A549 (cell line): ENCODE measurements at regions not wholly inside any gene's neighbourhood (a gene's known extent, or its start where the extent isn't known, plus 50 kb on each side); places are given as distances from the start of the nearest gene placed in this dataset.

Experiments used
- ATAC-seq, 2 experiments: fragments of 200-7000 bp in 1 of 2; fragments of >200 bp in 1 of 2; cut with Nextera tagmentation in 1 of 2; cut with Tn5 transposase in 1 of 2; 3 replicates each; pipeline versions ENCODE4 v1.8.0 to v1.9.1; 2018 to 2020; ENCODE audit warnings: mild to moderate bottlenecking in 1 of 2, moderate library complexity in 1 of 2
- CTCF ChIA-PET: fragments of 300-600 bp; sonication (Branson Sonifier 250); formaldehyde crosslinking; extraction: SDS; loops from one replicate; lab custom pipeline; 2021; ENCODE audit warnings: antibody characterized with exemption, inconsistent platforms; lab: Yijun Ruan, JAX
- POLR2A ChIA-PET: fragments of 350-600 bp; formaldehyde crosslinking; extraction: SDS; loops from one replicate; lab custom pipeline; 2021; ENCODE audit warnings: antibody characterized with exemption, inconsistent platforms; lab: Yijun Ruan, JAX
- DNase-seq, 2 experiments: peaks; one replicate each; pipeline versions ENCODE4 v3.0.0 to v3.0.0-alpha.2; 2011 to 2016; ENCODE audit warnings: low read depth in 1 of 2, low spot score in 1 of 2
- FAIRE-seq: peaks from 2 replicates; lab custom pipeline; 2011; peaks lifted over from hg19 to GRCh38; lab: Jason Lieb, UNC
- H3K27ac ChIP-seq, 2 experiments: fragments of >200 bp; sonication (Bioruptor Twin); formaldehyde crosslinking; 3 replicates each; pipeline ENCODE4 v1.5.1; 2016 to 2017
- H3K4me1 ChIP-seq: fragments of >200 bp; sonication (Bioruptor Twin); formaldehyde crosslinking; 3 replicates; pipeline ENCODE4 v1.6.1; 2016
- H3K4me2 ChIP-seq: fragments of >200 bp; sonication (Bioruptor Twin); formaldehyde crosslinking; 3 replicates; pipeline ENCODE4 v1.6.1; 2016
- H3K4me3 ChIP-seq: fragments of >200 bp; sonication (Bioruptor Twin); formaldehyde crosslinking; 3 replicates; pipeline ENCODE4 v1.5.1; 2016
- H3K9me3 ChIP-seq: fragments of >200 bp; sonication (Bioruptor Twin); formaldehyde crosslinking; 3 replicates; pipeline ENCODE4 v1.6.1; 2016
- BHLHE40 ChIP-seq: IDR thresholded peaks from 2 replicates; pipeline ENCODE4 v1.6.1; 2012; ENCODE audit warnings: low read depth, low read length, inconsistent platforms
- CHD2 ChIP-seq: fragments of 150-350 bp; IDR thresholded peaks from 2 replicates; pipeline ENCODE4 v1.6.1; 2014; ENCODE audit warnings: low read length; ENCODE audit not compliant: partially characterized antibody
- CTCF ChIP-seq: fragments of >200 bp; sonication (Bioruptor Twin); formaldehyde crosslinking; IDR thresholded peaks from 3 replicates; pipeline ENCODE4 v1.5.1; 2016
- ELK1 ChIP-seq: fragments of 150-350 bp; IDR thresholded peaks from 2 replicates; pipeline ENCODE4 v1.6.1; 2014; ENCODE audit warnings: low read depth, mild to moderate bottlenecking, low read length
- ESRRA ChIP-seq: fragments of 150-350 bp; IDR thresholded peaks from 2 replicates; pipeline ENCODE4 v1.6.1; 2014; ENCODE audit warnings: mild to moderate bottlenecking, low read length, borderline replicate concordance
- FOSL2 ChIP-seq, 2 experiments: fragments of 450-650 bp in 1 of 2; fragments of >200 bp in 1 of 2; sonication (Bioruptor Twin) in 1 of 2; formaldehyde crosslinking; IDR thresholded peaks; 2 replicates each; pipeline versions ENCODE4 v1.5.0 to v1.6.1; 2016 to 2020; ENCODE audit warnings: mild to moderate bottlenecking in 1 of 2, moderate library complexity in 1 of 2
- FOXS1 ChIP-seq: fragments of 250-450 bp; sonication (Bioruptor Pico); IDR thresholded peaks from 2 replicates; pipeline ENCODE4 v1.5.0; 2020; ENCODE audit warnings: mild to moderate bottlenecking, moderate library complexity
- HDAC2 ChIP-seq: fragments of 200-600 bp; sonication (generic); IDR thresholded peaks from 2 replicates; pipeline ENCODE4 v1.6.1; 2016
- HOXB13 ChIP-seq: fragments of 250-450 bp; sonication (Bioruptor Pico); IDR thresholded peaks from 2 replicates; pipeline ENCODE4 v1.5.0; 2020; ENCODE audit warnings: low read depth, mild to moderate bottlenecking, moderate library complexity
- JUN ChIP-seq, 2 experiments: fragments of >200 bp; sonication (Bioruptor Twin); formaldehyde crosslinking; IDR thresholded peaks; 2 replicates in 1 of 2; 3 replicates in 1 of 2; pipeline ENCODE4 v1.6.1; 2016 to 2017
- JUNB ChIP-seq: fragments of >200 bp; sonication (Bioruptor Twin); formaldehyde crosslinking; IDR thresholded peaks from 2 replicates; pipeline ENCODE4 v1.6.1; 2016
- KDM1A ChIP-seq: fragments of 200-600 bp; sonication (generic); IDR thresholded peaks from 2 replicates; pipeline ENCODE4 v1.6.1; 2016; ENCODE audit warnings: low read depth, mild to moderate bottlenecking
- MAX ChIP-seq: IDR thresholded peaks from 2 replicates; pipeline ENCODE4 v1.6.1; 2012
- MAZ ChIP-seq: fragments of 150-350 bp; IDR thresholded peaks from 2 replicates; pipeline ENCODE4 v1.6.1; 2014; ENCODE audit warnings: antibody characterized with exemption, low read depth, low read length, borderline replicate concordance
- NFE2L2 ChIP-seq: fragments of 150-350 bp; conservative IDR thresholded peaks from 2 replicates; pipeline ENCODE4 v1.6.1; 2014; ENCODE audit warnings: low read length
- NR3C1 ChIP-seq: fragments of >200 bp; sonication (Bioruptor Twin); formaldehyde crosslinking; IDR thresholded peaks from 3 replicates; pipeline ENCODE4 v1.6.1; 2017
- POLR2AphosphoS2 ChIP-seq: conservative IDR thresholded peaks from 2 replicates; pipeline ENCODE4 v1.6.1; 2012; ENCODE audit warnings: low read length, improper control_type of control experiment, inconsistent platforms
- RARB ChIP-seq: fragments of 250-450 bp; sonication (Bioruptor Pico); IDR thresholded peaks from 2 replicates; pipeline ENCODE4 v1.8.0; 2021; ENCODE audit warnings: mild to moderate bottlenecking, moderate library complexity
- RCOR1 ChIP-seq: fragments of 150-350 bp; IDR thresholded peaks from 2 replicates; pipeline ENCODE4 v1.6.1; 2014; ENCODE audit warnings: antibody characterized with exemption, low read length, low read depth
- RFX5 ChIP-seq: fragments of 450-650 bp; IDR thresholded peaks from 2 replicates; pipeline ENCODE4 v1.7.1; 2014; ENCODE audit warnings: antibody characterized with exemption, mild to moderate bottlenecking, moderate library complexity
- RNF2 ChIP-seq: fragments of 200-600 bp; sonication (generic); IDR thresholded peaks from 2 replicates; pipeline ENCODE4 v1.6.1; 2016; ENCODE audit warnings: low read depth, mild to moderate bottlenecking, antibody characterized with exemption, moderate library complexity, borderline replicate concordance
- ZC3H11A ChIP-seq: fragments of 450-650 bp; IDR thresholded peaks from 2 replicates; pipeline ENCODE4 v1.6.1; 2014; ENCODE audit warnings: antibody characterized with exemption, mild to moderate bottlenecking
- WGBS: methylation state at CpG from one replicate; pipeline ENCODE4 v1.1.6; 2017; ENCODE audit errors: missing lambda C conversion rate; 5-methylcytosine and 5-hydroxymethylcytosine counted together

GRCh38 chr11:120040151-120040840, 97.6 kb downstream of the TRIM29 start:
- POLR2A ChIA-PET: no interaction called here
- ATAC-seq (no peak), FAIRE-seq (no peak), DNase-seq (no peak)
- Histone ChIP-seq H3K4me2 (no peak overlapping the region), H3K4me1 (no peaks in the 10 kb centered on the region), H3K4me3 (no peak overlapping the region), H3K27ac (no peak overlapping the region), H3K9me3 (no peaks in the 10 kb centered on the region)
- TF ChIP-seq KDM1A (no peak), MAX (no peak), CHD2 (no peak), JUNB (no peak), RFX5 (no peak), HOXB13 (no peak), HDAC2 (no peak), RARB (CRISPR knock-in tag) (no peak), ELK1 (no peak), POLR2AphosphoS2 (no peak), ESRRA (no peak), FOXS1 (no peak), CTCF (no peak)
- 19% methylated on average over 6 of the region's 6 CpGs for WGBS
- CTCF ChIA-PET: no interaction called here

DNA sequence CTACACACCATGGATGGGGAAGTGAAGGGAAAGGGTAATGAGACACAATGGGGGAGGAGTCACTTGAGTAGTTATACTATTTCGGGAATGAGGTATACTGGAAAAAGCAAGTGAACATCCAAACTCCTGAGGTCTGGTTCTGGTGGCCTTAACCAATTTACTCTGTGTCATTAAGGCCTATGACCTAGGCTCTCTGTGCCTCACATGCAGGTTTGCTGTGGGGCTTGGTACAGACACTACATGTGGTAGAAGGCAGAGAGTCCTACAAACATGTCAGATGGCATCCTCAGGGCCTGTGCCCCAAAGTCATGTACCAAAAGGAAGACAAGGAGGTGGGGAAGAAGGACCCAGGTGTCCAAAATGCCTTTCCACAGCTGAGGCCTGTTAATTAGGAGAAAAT, 98.9 kb downstream of the TRIM29 start:
- CTCF ChIA-PET: no interaction called here
- Histone ChIP-seq H3K9me3 (no peaks in the 10 kb centered on the region), H3K4me1 (no peaks in the 10 kb centered on the region), H3K4me3 (no peak overlapping the region), H3K27ac (no peak overlapping the region), H3K4me2 (no peak overlapping the region)
- no peak for ATAC-seq
- FAIRE-seq: no peak
- POLR2A ChIA-PET: no interaction called here
- TF ChIP-seq NR3C1 (no peak), BHLHE40 (no peak), RNF2 (no peak), RCOR1 (no peak), JUN (IDR thresholded peaks at IDR 0.05) (no peak), MAZ (no peak), FOSL2 (IDR thresholded peaks at IDR 0.05) (no peak), FOSL2 (CRISPR knock-in tag; IDR thresholded peaks at IDR 0.05) (no peak), ZC3H11A (no peak)
- WGBS: 0% methylated on average over 1 of the region's 1 CpG
- no peak for DNase-seq

DNA sequence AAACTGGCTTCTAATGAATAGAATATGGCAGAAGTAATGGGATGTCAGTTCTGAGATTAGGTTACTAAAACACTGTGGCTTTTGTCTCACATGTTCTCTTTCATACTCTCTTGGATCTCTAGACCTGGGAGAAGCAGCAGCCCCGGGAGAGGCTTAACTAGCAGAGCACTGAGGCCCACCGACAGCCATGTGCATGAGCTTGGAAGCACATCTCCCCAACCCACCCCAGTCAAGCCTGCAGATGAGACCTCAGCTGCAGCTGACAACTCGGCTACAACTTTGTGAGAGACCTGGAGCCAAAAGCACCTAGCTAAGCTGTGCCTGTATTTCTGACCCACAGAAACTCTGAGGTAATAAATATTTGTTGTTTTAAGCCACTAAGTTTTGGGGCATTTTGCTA, 100.8 kb downstream of the TRIM29 start:
- 0% methylated on average over 1 of the region's 3 CpGs for WGBS
- FAIRE-seq (no peak), ATAC-seq (no peak), DNase-seq (no peak)
- H3K4me2 ChIP-seq: no peak overlapping the region
- ChIA-PET POLR2A (no interaction called here), CTCF (no interaction called here)
- no peak overlapping the region for H3K27ac ChIP-seq
- H3K9me3 ChIP-seq: no peaks in the 10 kb centered on the region
- no peak overlapping the region for H3K4me3 ChIP-seq
- no peaks in the 10 kb centered on the region for H3K4me1 ChIP-seq
- TF ChIP-seq NFE2L2: no peak
